Ovary (tissue), 3 donors: ENCODE measurements at regions not wholly inside any gene's neighbourhood (a gene's known extent, or its start where the extent isn't known, plus 50 kb on each side); places are given as distances from the start of the nearest gene placed in this dataset.

Experiments
- EP300 ChIP-seq: sonication (generic); formaldehyde crosslinking; IDR thresholded peaks from one replicate; pipeline ENCODE4 v1.6.1; 2017; ENCODE audit warnings: antibody characterized with exemption
- TF ChIP-seq, protein P1 (sequence below), 3 donors: fragments of 450-650 bp in 2 of 3; fragments of 200-600 bp in 1 of 3; IDR thresholded peaks; one replicate each; pipeline versions ENCODE4 v1.5.1 to v1.8.0; 2016 to 2022; ENCODE audit warnings: antibody characterized with exemption in 3 of 3, mild to moderate bottlenecking in 1 of 3
- donor health status: DM: no; HTN: no; CAD: no.

DNA sequence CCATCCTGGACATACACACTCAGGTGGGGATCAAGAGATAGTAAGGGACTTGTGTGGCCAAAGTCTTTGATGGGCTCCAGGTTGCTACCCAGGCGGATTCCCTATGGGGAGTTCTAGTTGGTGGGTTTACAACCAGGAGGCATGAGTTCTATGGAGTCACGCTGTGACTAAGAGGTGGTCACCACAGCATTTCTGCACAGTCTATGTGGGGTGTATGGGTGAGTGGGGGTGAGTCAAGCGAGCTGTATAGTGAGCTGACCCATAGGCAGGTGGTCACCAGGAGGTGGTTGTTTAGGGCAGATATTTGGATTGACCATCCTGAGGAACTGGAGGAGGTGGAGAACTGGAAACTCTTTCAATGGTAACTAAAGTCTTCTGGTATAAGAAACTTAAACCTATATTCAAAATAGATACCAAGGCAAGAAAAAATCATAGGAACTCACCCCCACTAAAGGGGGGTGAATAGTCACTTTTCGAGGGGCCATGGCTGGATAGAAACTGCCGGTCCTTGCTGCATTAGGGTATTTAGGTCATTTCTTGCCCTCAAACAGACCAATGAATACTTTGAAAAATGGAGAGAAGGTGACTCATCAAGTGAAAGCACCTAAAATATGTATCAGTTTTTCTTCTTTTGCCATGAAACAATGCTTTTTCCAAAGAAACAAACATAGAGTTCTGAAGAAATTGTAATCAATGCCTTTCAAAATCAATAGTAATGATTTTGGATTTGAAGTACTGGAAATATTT, 84.3 kb upstream of the NRN1 start:
- TF ChIP-seq, protein P1, sequence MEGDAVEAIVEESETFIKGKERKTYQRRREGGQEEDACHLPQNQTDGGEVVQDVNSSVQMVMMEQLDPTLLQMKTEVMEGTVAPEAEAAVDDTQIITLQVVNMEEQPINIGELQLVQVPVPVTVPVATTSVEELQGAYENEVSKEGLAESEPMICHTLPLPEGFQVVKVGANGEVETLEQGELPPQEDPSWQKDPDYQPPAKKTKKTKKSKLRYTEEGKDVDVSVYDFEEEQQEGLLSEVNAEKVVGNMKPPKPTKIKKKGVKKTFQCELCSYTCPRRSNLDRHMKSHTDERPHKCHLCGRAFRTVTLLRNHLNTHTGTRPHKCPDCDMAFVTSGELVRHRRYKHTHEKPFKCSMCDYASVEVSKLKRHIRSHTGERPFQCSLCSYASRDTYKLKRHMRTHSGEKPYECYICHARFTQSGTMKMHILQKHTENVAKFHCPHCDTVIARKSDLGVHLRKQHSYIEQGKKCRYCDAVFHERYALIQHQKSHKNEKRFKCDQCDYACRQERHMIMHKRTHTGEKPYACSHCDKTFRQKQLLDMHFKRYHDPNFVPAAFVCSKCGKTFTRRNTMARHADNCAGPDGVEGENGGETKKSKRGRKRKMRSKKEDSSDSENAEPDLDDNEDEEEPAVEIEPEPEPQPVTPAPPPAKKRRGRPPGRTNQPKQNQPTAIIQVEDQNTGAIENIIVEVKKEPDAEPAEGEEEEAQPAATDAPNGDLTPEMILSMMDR (IDR thresholded peaks at IDR 0.05), result no peak
- TF ChIP-seq EP300, result no peak
